ENCODE measurements at regions not wholly inside any gene's neighbourhood (a gene's known extent, or its start where the extent isn't known, plus 50 kb on each side); places are given as distances from the start of the nearest gene placed in this dataset.

DNA sequence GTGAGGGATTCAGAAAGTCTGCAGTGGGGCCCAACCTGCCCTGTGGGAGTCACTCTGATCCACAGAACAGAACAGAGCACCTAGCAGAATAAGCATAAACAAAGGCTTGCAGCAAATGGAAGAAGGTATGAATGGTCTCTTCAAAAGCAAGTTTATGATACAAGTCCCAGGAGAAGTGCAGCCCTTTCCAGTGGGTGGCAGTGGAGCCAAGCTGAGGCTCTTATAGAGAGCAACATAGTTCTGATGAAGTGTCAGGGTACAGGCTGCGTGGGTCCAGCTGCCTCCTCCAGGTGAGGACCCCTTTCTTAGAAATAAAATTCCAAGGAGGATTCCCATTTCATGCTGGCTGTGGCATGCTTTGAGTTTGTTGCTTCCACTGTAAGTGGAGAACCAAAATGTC is 88.8 kb upstream of the PAK3 start:
- no peak for TF ChIP-seq POLR2A (IDR thresholded peaks at IDR 0.05)
- TF ChIP-seq, protein P1, sequence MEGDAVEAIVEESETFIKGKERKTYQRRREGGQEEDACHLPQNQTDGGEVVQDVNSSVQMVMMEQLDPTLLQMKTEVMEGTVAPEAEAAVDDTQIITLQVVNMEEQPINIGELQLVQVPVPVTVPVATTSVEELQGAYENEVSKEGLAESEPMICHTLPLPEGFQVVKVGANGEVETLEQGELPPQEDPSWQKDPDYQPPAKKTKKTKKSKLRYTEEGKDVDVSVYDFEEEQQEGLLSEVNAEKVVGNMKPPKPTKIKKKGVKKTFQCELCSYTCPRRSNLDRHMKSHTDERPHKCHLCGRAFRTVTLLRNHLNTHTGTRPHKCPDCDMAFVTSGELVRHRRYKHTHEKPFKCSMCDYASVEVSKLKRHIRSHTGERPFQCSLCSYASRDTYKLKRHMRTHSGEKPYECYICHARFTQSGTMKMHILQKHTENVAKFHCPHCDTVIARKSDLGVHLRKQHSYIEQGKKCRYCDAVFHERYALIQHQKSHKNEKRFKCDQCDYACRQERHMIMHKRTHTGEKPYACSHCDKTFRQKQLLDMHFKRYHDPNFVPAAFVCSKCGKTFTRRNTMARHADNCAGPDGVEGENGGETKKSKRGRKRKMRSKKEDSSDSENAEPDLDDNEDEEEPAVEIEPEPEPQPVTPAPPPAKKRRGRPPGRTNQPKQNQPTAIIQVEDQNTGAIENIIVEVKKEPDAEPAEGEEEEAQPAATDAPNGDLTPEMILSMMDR (IDR thresholded peaks at IDR 0.05) = no peak
- TF ChIP-seq EP300 (IDR thresholded peaks at IDR 0.05) = no peak

All from ovary (tissue), 3 donors.